GM12872 (cell line): ENCODE measurements at regions not wholly inside any gene's neighbourhood (a gene's known extent, or its start where the extent isn't known, plus 50 kb on each side); places are given as distances from the start of the nearest gene placed in this dataset.

Experiments used
- TF ChIP-seq, protein P1 (sequence below): IDR thresholded peaks from 3 replicates; pipeline ENCODE4 v1.5.1; 2011; ENCODE audit warnings: low read depth, mild to moderate bottlenecking, low read length, moderate library complexity; ENCODE audit not compliant: insufficient read depth

DNA sequence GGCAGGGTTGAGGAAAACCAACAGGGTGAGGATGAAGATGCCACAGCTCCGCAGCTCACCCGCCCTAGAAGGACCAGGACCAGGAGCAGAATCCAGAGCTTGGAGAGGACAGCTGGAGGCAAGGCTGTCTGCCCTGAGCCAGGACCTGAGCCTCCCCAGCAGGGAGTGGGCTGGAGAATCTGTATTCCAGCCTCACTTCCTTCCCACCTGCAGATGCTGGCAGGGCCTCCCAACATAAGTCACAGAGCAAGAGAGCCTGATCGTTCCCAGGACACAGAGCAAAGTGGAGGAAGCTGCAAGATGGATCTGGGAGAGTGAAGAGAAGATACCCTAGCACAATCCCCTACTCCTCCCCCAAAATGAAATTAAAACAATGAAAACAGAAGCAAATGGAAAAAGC lies 61.7 kb upstream of the WASF3 start:
- TF ChIP-seq, protein P1, sequence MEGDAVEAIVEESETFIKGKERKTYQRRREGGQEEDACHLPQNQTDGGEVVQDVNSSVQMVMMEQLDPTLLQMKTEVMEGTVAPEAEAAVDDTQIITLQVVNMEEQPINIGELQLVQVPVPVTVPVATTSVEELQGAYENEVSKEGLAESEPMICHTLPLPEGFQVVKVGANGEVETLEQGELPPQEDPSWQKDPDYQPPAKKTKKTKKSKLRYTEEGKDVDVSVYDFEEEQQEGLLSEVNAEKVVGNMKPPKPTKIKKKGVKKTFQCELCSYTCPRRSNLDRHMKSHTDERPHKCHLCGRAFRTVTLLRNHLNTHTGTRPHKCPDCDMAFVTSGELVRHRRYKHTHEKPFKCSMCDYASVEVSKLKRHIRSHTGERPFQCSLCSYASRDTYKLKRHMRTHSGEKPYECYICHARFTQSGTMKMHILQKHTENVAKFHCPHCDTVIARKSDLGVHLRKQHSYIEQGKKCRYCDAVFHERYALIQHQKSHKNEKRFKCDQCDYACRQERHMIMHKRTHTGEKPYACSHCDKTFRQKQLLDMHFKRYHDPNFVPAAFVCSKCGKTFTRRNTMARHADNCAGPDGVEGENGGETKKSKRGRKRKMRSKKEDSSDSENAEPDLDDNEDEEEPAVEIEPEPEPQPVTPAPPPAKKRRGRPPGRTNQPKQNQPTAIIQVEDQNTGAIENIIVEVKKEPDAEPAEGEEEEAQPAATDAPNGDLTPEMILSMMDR: no peak

DNA sequence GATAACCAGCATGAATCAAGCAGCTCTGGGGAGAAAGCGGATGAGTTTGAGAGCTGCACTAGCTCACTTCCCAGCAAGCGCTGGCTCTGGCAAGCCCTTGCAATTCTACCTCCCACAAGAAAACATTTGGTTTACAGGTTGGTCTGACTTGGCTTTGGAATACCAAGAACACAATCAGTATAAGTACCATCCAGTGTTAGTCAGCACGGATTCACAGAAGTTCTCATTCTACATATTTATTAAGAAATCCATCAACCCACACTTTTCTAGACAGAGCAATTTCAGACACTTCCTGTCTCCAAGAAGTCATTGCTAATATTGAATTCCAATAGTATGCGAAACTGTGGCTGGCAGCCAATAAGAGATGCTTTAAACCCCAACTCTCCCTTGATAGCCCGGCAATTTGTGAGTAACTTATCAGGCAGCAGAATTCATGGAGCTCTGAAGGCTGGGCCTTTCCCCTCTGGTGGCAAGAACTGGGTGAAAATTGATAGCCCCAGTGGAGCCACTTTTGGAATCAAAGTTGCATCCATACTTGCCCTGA lies 59.4 kb upstream of the WASF3 start:
- TF ChIP-seq, protein P1: no peak

DNA sequence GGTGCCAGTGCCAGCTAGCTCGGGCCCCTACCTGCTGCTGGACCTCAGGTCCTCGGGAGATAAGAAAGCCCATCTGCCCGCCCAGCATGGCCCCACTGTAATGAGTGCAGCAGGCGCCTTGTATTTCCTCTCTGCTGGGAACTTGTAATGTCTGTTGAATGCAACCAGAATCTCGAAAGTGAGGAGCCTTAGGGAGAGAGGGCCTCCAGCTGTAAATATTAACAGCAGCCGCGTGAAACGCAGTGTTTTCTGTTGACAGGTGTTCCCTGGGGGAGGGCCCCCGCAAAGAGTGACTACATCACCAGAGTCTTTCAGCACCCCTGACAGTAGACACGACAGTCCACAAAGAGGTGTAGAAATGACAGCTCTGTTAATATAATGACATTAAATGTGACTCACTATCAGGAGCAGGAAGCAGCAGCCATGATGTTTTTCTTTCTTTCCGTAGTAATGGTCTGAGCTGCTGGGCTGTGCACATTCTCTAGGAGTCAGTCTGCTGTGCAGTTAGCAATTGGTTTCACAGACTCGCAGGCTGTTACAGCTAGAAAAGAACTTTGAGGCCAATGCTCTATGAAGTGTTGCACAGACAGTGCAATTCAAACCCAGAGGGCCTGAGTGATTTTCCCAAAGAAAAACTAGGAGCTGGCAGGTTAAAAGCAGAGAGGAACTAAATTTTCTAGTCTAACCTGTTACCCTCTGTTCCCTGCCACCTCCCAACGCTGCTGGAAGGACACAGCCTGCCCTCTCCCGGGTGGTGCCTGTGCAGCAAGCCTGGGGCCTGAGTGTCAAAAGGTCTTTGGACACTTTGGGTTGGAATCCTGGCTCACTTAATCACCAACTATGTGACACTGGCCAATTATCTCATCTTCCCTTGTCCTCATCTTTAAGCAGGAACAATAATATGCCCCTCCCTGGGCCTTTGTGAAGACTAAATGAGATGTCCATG lies 58.6 kb upstream of the WASF3 start:
- TF ChIP-seq, protein P1: no peak

DNA sequence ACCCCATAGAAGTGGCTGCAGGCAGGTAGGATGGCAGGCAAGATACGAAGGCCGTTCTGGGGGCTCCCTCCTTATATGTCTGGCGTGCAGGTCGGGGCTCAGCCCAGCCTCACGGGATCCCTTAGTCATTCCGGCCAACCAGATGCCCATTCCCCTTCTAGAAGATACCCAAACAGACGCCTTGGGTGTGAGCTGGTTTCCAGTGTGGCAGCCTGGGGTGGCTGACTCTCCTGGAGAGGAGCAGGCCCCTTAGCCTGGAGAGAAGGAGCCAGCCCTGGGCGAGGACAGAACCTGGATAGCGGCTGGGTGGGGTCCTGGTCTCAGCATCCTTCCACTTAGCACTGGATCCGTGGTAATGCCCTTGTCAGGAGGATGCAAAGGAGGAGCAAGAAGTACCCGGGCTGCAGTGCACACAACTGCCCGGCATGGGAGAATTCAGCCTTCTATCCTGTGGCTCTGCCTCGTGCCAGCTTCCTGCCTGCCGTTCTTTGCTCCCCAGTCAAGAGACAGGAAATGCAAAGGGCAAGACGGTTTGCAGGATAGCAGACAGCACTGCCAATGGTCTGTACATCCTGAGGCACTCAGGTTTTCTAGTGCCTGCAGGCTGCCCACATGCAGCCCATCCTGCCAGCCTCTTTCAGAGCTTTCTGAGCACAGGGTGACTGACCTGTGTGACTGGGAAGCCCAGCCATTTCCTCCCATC lies 56.7 kb upstream of the WASF3 start:
- TF ChIP-seq, protein P1: no peak

DNA sequence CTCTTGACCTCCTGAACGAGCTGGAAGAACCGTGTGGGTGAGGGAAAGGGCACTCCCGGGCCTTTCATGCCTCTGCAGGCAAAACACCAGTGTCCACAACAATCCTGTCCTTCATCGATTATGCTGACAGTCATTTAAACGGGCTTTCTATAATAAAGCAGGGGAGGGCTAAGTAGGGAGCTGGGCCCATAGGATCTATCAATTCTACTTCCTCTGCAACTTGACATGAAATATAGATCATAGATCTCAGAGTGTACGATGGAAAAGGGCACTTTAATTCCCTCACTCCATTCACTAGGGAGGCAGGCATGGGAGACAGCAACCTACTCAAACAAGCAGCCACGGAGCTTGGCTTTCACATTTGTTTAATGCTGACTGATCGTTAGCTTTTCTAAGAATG lies 55.8 kb upstream of the WASF3 start:
- TF ChIP-seq, protein P1: no peak

DNA sequence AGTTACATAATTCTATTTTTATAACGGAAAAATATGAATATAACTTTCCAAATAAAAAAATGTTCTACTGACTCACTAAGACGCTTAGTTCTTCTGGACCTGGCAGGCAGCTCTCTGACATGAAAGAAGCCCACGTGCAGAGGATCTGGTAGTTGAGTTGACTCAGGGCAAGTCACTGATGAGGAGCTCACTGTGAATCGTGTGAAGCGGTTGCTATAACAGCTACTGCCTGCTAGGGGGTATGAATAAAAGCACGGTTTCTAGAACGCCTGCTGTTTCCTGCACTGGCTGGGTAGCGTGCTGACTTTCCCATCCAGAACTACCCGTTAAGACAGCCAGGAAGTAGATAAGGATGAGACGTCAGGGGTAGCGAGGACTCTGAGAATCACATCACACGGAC lies 54.7 kb upstream of the WASF3 start:
- TF ChIP-seq, protein P1: no peak
